ENCODE measurements at regions not wholly inside any gene's neighbourhood (a gene's known extent, or its start where the extent isn't known, plus 50 kb on each side); places are given as distances from the start of the nearest gene placed in this dataset.

GRCh38 chr5:138632900-138633489, 57.8 kb upstream of the HSPA9 start:
- Histone ChIP-seq H3K4me3 (ENCODE audit: low read length) (no peak overlapping the region), H3K27me3 (ENCODE audit: control insufficient read depth, insufficient read depth, low read length) (no peaks in the 10 kb centered on the region), H3K27ac (ENCODE audit: low read length) (no peak overlapping the region), H3K4me1 (ENCODE audit: control insufficient read depth, low read depth, low read length) (no peaks in the 10 kb centered on the region), H3K9ac (ENCODE audit: low read length) (no peak overlapping the region), H3K9me3 (ENCODE audit: control insufficient read depth, low read depth, low read length) (no peaks in the 10 kb centered on the region), H3K36me3 (ENCODE audit: control insufficient read depth, low read depth, low read length) (no peaks in the 10 kb centered on the region)

GRCh38 chr5:138631096-138631928, 56.1 kb upstream of the HSPA9 start:
- no peak overlapping the region for H3K27ac ChIP-seq (ENCODE audit: low read length)
- H3K9ac ChIP-seq (ENCODE audit: low read length), result no peak overlapping the region
- H3K4me1 ChIP-seq (ENCODE audit: control insufficient read depth, low read depth, low read length), result no peaks in the 10 kb centered on the region
- H3K27me3 ChIP-seq (ENCODE audit: control insufficient read depth, insufficient read depth, low read length), result no peaks in the 10 kb centered on the region
- no peaks in the 10 kb centered on the region for H3K36me3 ChIP-seq (ENCODE audit: control insufficient read depth, low read depth, low read length)
- no peaks in the 10 kb centered on the region for H3K9me3 ChIP-seq (ENCODE audit: control insufficient read depth, low read depth, low read length)
- no peak overlapping the region for H3K4me3 ChIP-seq (ENCODE audit: low read length)

GRCh38 chr5:138629392-138629791, 54.2 kb upstream of the HSPA9 start:
- Histone ChIP-seq H3K4me3 (ENCODE audit: low read length) (no peak overlapping the region), H3K9ac (ENCODE audit: low read length) (no peak overlapping the region), H3K9me3 (ENCODE audit: control insufficient read depth, low read depth, low read length) (no peaks in the 10 kb centered on the region), H3K27me3 (ENCODE audit: control insufficient read depth, insufficient read depth, low read length) (no peaks in the 10 kb centered on the region), H3K27ac (ENCODE audit: low read length) (no peak overlapping the region), H3K4me1 (ENCODE audit: control insufficient read depth, low read depth, low read length) (no peaks in the 10 kb centered on the region), H3K36me3 (ENCODE audit: control insufficient read depth, low read depth, low read length) (no peaks in the 10 kb centered on the region)

DNA sequence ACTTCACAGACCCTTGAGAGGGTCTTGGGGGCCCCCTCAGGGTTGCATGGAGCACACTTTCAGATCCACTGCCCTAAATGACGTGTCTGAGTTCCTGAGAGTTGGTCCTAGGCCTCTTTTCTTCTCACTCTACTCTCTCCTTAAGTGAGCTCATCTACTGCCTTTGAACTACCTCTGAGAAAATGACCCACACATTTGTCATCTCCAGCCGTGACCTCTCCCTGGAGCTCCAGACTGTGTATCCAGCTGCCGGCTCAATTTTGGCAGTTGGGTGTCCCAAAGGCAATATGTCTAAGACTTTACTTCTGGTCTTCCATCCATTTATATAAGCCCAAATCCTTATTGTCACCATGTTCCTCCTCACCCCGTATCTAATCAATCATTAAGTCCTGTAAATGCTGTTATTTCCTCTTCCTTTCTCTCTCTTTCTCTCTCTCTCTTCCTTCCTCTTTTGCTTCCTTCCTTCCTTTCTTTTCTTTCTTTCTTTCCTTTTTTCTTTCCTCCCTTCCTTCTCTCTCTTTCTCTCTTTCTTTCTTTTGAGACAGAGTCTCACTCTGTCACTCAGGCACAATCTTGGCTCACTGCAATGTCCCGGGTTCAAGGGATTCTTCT, 51.2 kb upstream of the HSPA9 start:
- H3K9me3 ChIP-seq (ENCODE audit: control insufficient read depth, low read depth, low read length), result no peaks in the 10 kb centered on the region
- no peak overlapping the region for H3K9ac ChIP-seq (ENCODE audit: low read length)
- H3K27me3 ChIP-seq (ENCODE audit: control insufficient read depth, insufficient read depth, low read length), result no peaks in the 10 kb centered on the region
- no peak overlapping the region for H3K4me3 ChIP-seq (ENCODE audit: low read length)
- no peak overlapping the region for H3K27ac ChIP-seq (ENCODE audit: low read length)
- H3K4me1 ChIP-seq (ENCODE audit: control insufficient read depth, low read depth, low read length), result no peaks in the 10 kb centered on the region
- no peaks in the 10 kb centered on the region for H3K36me3 ChIP-seq (ENCODE audit: control insufficient read depth, low read depth, low read length)

DNA sequence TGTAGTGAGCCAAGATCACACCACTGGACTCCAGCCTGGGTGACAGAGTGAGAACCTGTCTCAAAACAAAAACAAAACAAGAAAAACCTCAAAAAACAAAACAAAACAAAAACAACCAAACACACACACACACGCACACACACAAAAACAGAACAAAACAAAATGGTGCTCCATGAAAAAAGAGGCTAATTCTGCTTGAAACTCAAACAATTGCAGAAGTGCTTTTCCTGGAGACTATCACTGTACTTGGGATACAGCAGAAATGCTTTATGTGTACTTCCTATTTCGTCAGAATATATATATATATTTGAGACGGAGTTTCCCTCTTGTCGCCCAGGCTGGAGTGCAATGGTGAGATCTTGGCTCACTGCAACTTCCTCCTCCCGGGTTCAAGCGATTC, 49.9 kb upstream of the HSPA9 start:
- H3K27me3 ChIP-seq (ENCODE audit: control insufficient read depth, insufficient read depth, low read length), result no peaks in the 10 kb centered on the region
- no peaks in the 10 kb centered on the region for H3K9me3 ChIP-seq (ENCODE audit: control insufficient read depth, low read depth, low read length)
- H3K4me3 ChIP-seq (ENCODE audit: low read length), result no peak overlapping the region
- H3K27ac ChIP-seq (ENCODE audit: low read length), result no peak overlapping the region
- H3K36me3 ChIP-seq (ENCODE audit: control insufficient read depth, low read depth, low read length), result no peaks in the 10 kb centered on the region
- H3K9ac ChIP-seq (ENCODE audit: low read length), result no peak overlapping the region
- H3K4me1 ChIP-seq (ENCODE audit: control insufficient read depth, low read depth, low read length), result no peaks in the 10 kb centered on the region
